ENCODE measurements at regions not wholly inside any gene's neighbourhood (a gene's known extent, or its start where the extent isn't known, plus 50 kb on each side); places are given as distances from the start of the nearest gene placed in this dataset.

DNA sequence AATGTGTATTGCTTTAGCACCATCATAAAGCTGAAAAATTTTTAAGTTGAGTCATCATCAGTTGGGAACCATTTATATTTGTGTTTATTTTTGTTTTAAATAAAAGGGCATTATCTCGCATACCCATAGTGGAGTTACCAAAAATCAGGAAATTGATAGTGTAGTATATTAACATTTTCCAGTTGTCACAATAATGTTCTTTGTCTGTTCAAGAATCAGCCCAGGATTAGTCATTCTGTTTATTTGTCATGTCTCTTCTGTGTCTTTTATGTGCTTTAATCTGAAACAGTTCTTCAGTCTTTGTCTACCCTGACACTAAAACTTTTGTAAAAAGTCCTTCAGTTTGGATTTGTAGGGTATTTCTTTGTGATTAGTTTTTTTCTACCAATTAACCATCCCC lies 827.8 kb upstream of the ZWINT start:
- no peak for DNase-seq (ENCODE audit: low read depth)
- H3K4me3 ChIP-seq (ENCODE audit: low read depth, low read length) = no peak overlapping the region
- TF ChIP-seq, protein P1, sequence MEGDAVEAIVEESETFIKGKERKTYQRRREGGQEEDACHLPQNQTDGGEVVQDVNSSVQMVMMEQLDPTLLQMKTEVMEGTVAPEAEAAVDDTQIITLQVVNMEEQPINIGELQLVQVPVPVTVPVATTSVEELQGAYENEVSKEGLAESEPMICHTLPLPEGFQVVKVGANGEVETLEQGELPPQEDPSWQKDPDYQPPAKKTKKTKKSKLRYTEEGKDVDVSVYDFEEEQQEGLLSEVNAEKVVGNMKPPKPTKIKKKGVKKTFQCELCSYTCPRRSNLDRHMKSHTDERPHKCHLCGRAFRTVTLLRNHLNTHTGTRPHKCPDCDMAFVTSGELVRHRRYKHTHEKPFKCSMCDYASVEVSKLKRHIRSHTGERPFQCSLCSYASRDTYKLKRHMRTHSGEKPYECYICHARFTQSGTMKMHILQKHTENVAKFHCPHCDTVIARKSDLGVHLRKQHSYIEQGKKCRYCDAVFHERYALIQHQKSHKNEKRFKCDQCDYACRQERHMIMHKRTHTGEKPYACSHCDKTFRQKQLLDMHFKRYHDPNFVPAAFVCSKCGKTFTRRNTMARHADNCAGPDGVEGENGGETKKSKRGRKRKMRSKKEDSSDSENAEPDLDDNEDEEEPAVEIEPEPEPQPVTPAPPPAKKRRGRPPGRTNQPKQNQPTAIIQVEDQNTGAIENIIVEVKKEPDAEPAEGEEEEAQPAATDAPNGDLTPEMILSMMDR (conservative IDR thresholded peaks at IDR 0.05; ENCODE audit: low read depth, low read length) = no peak

DNA sequence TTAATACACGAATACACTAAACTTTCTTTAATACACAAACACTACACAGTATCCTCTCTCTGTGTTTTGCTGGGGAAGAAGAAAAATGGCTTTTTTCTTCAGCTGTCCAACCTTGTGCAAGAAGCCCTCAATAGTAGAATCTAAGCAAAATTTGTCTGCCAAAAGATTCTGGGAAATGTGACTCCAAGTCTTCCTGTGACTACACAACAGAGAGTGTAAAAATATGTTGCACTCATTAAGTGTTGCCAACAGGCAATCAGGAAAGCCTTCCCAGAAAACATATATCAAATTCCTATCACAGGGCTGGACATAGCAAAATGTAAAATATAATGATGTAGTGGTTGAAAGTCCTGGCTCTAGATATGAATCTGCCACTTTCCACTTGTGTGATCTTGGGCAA lies 825.1 kb upstream of the ZWINT start:
- TF ChIP-seq, protein P1 (conservative IDR thresholded peaks at IDR 0.05; ENCODE audit: low read depth, low read length) = no peak
- no peak for DNase-seq (ENCODE audit: low read depth)
- H3K4me3 ChIP-seq (ENCODE audit: low read depth, low read length) = no peak overlapping the region

DNA sequence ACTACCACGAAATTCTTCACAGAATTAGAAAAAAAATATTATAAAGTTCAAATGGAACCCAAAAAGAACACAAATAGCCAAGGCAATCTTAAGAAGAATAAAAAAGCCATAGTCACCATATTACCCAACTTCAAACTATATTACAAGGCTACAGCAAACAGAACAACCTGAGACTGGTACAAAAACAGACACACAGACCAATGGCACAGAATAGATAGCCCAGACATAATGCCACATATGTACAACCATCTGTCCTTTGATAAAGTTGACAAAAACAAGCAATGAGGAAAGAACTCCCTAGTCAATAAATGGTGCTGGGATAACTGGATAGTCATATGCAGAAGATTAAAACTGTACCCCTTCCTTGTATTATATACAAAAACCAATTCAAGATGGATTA lies 808.5 kb upstream of the ZWINT start:
- TF ChIP-seq, protein P1 (conservative IDR thresholded peaks at IDR 0.05; ENCODE audit: low read depth, low read length) = no peak
- no peak for DNase-seq (ENCODE audit: low read depth)
- no peak overlapping the region for H3K4me3 ChIP-seq (ENCODE audit: low read depth, low read length)

DNA sequence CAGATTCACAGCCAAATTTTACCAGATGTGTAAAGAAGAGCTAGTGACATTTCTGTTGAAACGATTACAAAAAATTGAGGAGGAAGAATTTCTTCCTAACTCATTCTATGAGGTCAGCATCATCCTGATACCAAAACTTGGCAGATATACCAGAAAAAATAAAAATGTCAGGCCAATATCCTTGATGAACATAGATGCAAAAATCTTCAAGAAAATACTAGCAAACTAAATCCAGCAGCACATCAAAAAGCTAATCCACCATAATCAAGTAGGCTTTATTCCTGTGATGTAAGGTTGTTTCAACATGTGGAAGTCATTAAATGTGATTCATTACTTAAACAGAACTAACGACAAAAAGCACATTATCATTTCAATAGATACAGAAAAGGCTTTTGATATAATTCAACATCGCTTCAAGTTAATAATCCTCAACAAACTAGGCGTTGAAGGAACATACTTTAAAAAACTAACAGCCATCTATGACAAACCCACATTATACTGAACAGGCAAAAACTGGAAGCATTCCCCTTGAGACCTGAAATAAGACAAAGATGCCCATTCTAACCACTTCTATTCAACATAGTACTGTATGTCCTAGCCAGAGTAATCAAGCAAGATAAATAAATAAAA lies 807.7 kb upstream of the ZWINT start:
- DNase-seq (ENCODE audit: low read depth) = no peak
- TF ChIP-seq, protein P1 (conservative IDR thresholded peaks at IDR 0.05; ENCODE audit: low read depth, low read length) = no peak

DNA sequence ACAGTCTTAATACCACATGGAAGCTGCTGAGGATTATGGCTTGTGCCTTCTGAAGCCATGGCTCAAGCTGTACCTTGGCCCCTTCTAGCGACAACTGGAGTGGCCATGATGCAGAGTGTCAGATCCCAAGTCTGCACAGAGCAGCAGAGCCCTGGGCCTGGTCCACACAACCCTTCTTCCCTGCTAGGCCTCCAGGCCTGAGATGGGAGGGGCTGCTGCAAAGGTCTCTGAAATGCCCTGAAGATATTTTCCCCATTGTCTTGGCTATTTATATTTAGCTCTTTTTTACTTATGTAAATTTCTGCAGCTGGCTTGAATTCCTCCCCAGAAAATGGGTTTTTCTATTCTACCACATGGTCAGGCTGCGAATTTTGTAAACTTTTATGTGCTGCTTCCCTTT lies 804.6 kb upstream of the ZWINT start:
- no peak for DNase-seq (ENCODE audit: low read depth)
- H3K4me3 ChIP-seq (ENCODE audit: low read depth, low read length) = no peak overlapping the region
- TF ChIP-seq, protein P1 (conservative IDR thresholded peaks at IDR 0.05; ENCODE audit: low read depth, low read length) = no peak

More for the DNA sequence above, 807.7 kb upstream of the ZWINT start:
- H3K4me3 ChIP-seq (ENCODE audit: low read depth, low read length) = no peak overlapping the region

DNA sequence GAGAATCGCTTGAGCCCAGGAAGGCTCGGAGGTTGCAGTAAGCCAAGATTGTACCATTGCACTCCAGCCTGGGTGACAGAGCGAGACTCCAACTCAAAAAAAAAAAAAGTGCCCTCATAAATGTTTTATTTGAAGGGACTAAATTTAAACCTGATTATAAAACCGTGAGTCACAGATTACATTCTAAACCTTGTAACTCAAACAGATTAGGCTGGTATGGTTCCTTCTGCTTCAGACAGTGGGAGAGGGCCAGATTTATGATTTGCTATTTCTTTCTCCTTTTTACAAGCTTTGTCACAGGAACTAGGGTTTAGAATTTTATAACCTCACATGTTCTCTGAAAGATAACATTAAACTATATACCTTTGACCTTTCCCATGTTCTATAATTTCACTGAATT lies 801.2 kb upstream of the ZWINT start:
- H3K4me3 ChIP-seq (ENCODE audit: low read depth, low read length) = no peak overlapping the region
- DNase-seq (ENCODE audit: low read depth) = no peak
- TF ChIP-seq, protein P1 (conservative IDR thresholded peaks at IDR 0.05; ENCODE audit: low read depth, low read length) = no peak

DNA sequence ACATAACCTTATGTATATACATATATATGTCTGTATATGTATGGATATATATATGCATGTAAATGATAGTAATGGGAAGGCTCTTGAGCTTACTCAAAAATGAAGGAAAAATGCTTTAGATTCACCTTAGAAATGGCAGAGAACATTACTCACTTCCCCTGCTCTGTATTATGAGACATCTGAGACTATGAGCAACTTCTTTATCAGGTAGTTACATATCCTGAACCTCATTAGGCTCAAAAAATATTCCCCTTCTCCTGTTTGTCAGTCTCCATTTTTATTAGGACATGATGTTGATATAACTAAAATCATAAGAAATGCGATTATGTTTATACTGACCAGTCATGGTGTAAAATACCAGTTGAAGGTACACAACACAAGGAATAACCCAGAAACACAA lies 800.1 kb upstream of the ZWINT start:
- H3K4me3 ChIP-seq (ENCODE audit: low read depth, low read length) = no peak overlapping the region
- no peak for DNase-seq (ENCODE audit: low read depth)
- TF ChIP-seq, protein P1 (conservative IDR thresholded peaks at IDR 0.05; ENCODE audit: low read depth, low read length) = no peak

All from epithelial cell of proximal tubule (primary cell).